PC-9 (cell line): ENCODE measurements at regions not wholly inside any gene's neighbourhood (a gene's known extent, or its start where the extent isn't known, plus 50 kb on each side); places are given as distances from the start of the nearest gene placed in this dataset.

Experiments used
- BruUV-seq: library from RNA; stranded (reverse); fragments of 400-500 nt; replicated peaks from 2 replicates; lab custom pipeline; 2021; lab: Mats Ljungman, UMichigan
- CTCF ChIA-PET: fragments of 300-600 bp; sonication (Branson Sonifier 250); formaldehyde crosslinking; loops from one replicate; lab custom pipeline; 2022; ENCODE audit warnings: antibody characterized with exemption; lab: Charles Lee
- POLR2A ChIA-PET: fragments of 300-600 bp; sonication (Branson Sonifier 250); formaldehyde crosslinking; loops from one replicate; lab custom pipeline; 2022; ENCODE audit warnings: antibody characterized with exemption; ENCODE audit not compliant: unreplicated experiment; lab: Charles Lee
- DNase-seq, 2 experiments: peaks; one replicate each; pipeline versions ENCODE4 v3.0.0 to v3.0.0-alpha.2; 2015 to 2022; ENCODE audit warnings: mixed read lengths in 1 of 2
- H2AFZ ChIP-seq: fragments of 200-600 bp; sonication (generic); 2 replicates; pipeline ENCODE4 v1.8.1; 2017; ENCODE audit warnings: antibody characterized with exemption
- H3F3A ChIP-seq: fragments of 200-600 bp; sonication (generic); 2 replicates; pipeline ENCODE4 v1.8.1; 2017; ENCODE audit warnings: antibody characterized with exemption, mild to moderate bottlenecking, low read depth; ENCODE audit not compliant: insufficient read depth
- H3K27ac ChIP-seq: fragments of 200-600 bp; sonication (generic); 2 replicates; pipeline ENCODE4 v1.6.1; 2016; ENCODE audit warnings: mixed run types
- H3K27me3 ChIP-seq: fragments of 200-600 bp; sonication (generic); 2 replicates; pipeline ENCODE4 v1.6.1; 2016; ENCODE audit warnings: low read depth, mixed run types; ENCODE audit not compliant: insufficient read depth
- H3K36me3 ChIP-seq: fragments of 200-600 bp; sonication (generic); 2 replicates; pipeline ENCODE4 v1.6.1; 2016; ENCODE audit warnings: low read depth, mixed run types
- H3K4me1 ChIP-seq: fragments of 200-600 bp; sonication (generic); replicated peaks from 2 replicates; pipeline ENCODE4 v1.6.1; 2016; ENCODE audit warnings: mixed run types; ENCODE audit not compliant: insufficient read depth
- H3K4me2 ChIP-seq: fragments of 200-600 bp; sonication (generic); 2 replicates; pipeline ENCODE4 v1.6.1; 2017; ENCODE audit warnings: mixed run types
- H3K4me3 ChIP-seq: fragments of 200-600 bp; sonication (generic); 2 replicates; pipeline ENCODE4 v1.6.1; 2016; ENCODE audit warnings: mixed run types
- H3K79me2 ChIP-seq: fragments of 200-600 bp; sonication (generic); 2 replicates; pipeline ENCODE4 v1.6.1; 2017; ENCODE audit warnings: low read depth, mixed run types
- H3K9me2 ChIP-seq: fragments of 200-600 bp; sonication (generic); 2 replicates; pipeline ENCODE4 v1.8.1; 2017; ENCODE audit warnings: mild to moderate bottlenecking; ENCODE audit not compliant: insufficient read depth
- H3K9me3 ChIP-seq: fragments of 200-600 bp; sonication (generic); 2 replicates; pipeline ENCODE4 v1.8.1; 2016; ENCODE audit warnings: low read depth; ENCODE audit not compliant: insufficient read depth
- H4K20me1 ChIP-seq: fragments of 200-600 bp; sonication (generic); 2 replicates; pipeline ENCODE4 v1.8.1; 2017; ENCODE audit not compliant: insufficient read depth
- CTCF ChIP-seq: fragments of 200-600 bp; sonication (generic); conservative IDR thresholded peaks from 2 replicates; pipeline ENCODE4 v1.6.1; 2017; ENCODE audit warnings: mixed run types, antibody characterized with exemption, mild to moderate bottlenecking, moderate library complexity
- EZH2 ChIP-seq: fragments of 200-600 bp; sonication (generic); IDR thresholded peaks from 2 replicates; pipeline ENCODE4 v1.8.0; 2017; ENCODE audit warnings: antibody characterized with exemption, low read depth
- intact Hi-C: fragments of 100-400 bp; cut with micrococcal nuclease; formaldehyde crosslinking; loops from one replicate; pipeline ENCODE4 v1.10.0; 2022; ENCODE audit not compliant: unreplicated experiment

- Histone ChIP-seq H3K9me3 (no peaks in the 10 kb centered on the region), H3K4me3 (no peak overlapping the region), H3K27me3 (no peaks in the 10 kb centered on the region), H3K27ac (no peak overlapping the region), H4K20me1 (no peaks in the 10 kb centered on the region), H3F3A (no peaks in the 10 kb centered on the region), H3K4me2 (no peak overlapping the region), H3K4me1 (no peaks in the 10 kb centered on the region), H3K36me3 (no peaks in the 10 kb centered on the region), H3K79me2 (no peaks in the 10 kb centered on the region), H3K9me2 (no peaks in the 10 kb centered on the region; the same call in 1 of the 2 replicates), H2AFZ (no peak overlapping the region)
- CTCF ChIA-PET, result interaction anchor here (0.6 kb wide), 1 partner anchor 23 kb away, joined by 3 read pairs; no protein-coding TSS in a partner anchor
- no peak for DNase-seq
- intact Hi-C loops, result loop anchor here (5.0 kb wide), 1 partner anchor 83 kb away; no protein-coding TSS in a partner anchor
- no peak for TF ChIP-seq CTCF
- TF ChIP-seq EZH2, result no peak
- POLR2A ChIA-PET, result no interaction called here
- BruUV-seq, result no TSS peak
Observed at GRCh38 chr1:81519987-81520386, 280.7 kb upstream of the ADGRL2 start.

GRCh38 chr1:81517987-81518386 lies 282.7 kb upstream of the ADGRL2 start:
- ChIA-PET CTCF (no interaction called here), POLR2A (no interaction called here)

GRCh38 chr1:81513796-81514354 lies 286.9 kb upstream of the ADGRL2 start:
- CTCF ChIA-PET, result no interaction called here

More at GRCh38 chr1:81517987-81518386, 282.7 kb upstream of the ADGRL2 start:
- H4K20me1 ChIP-seq, result no peaks in the 10 kb centered on the region
- H3K27me3 ChIP-seq, result no peaks in the 10 kb centered on the region
- H2AFZ ChIP-seq, result no peak overlapping the region
- no peaks in the 10 kb centered on the region for H3K79me2 ChIP-seq
- H3K4me2 ChIP-seq, result no peak overlapping the region
- no peak for DNase-seq
- no TSS peak for BruUV-seq
- H3K4me3 ChIP-seq, result no peak overlapping the region
- H3K4me1 ChIP-seq, result no peaks in the 10 kb centered on the region
- TF ChIP-seq CTCF (no peak), EZH2 (no peak)
- H3K36me3 ChIP-seq, result no peaks in the 10 kb centered on the region
- H3K9me3 ChIP-seq, result no peaks in the 10 kb centered on the region
- H3K9me2 ChIP-seq, result no peaks in the 10 kb centered on the region; the same call in 1 of the 2 replicates
- intact Hi-C loops, result loop anchor here (5.0 kb wide), 1 partner anchor 81 kb away; no protein-coding TSS in a partner anchor
- no peaks in the 10 kb centered on the region for H3F3A ChIP-seq
- H3K27ac ChIP-seq, result no peak overlapping the region

More at GRCh38 chr1:81513796-81514354, 286.9 kb upstream of the ADGRL2 start:
- no peaks in the 10 kb centered on the region for H3K79me2 ChIP-seq
- H3K27me3 ChIP-seq, result no peaks in the 10 kb centered on the region
- POLR2A ChIA-PET, result no interaction called here
- no peaks in the 10 kb centered on the region for H3K9me2 ChIP-seq
- no TSS peak for BruUV-seq
- no peak overlapping the region for H3K4me3 ChIP-seq
- no peaks in the 10 kb centered on the region for H3K36me3 ChIP-seq
- no peaks in the 10 kb centered on the region for H3K4me1 ChIP-seq
- H3F3A ChIP-seq, result no peaks in the 10 kb centered on the region
- DNase-seq, result no peak
- H2AFZ ChIP-seq, result peak overlapping the region; percentile 57; the same call in 1 of the 2 replicates
- H3K4me2 ChIP-seq, result no peak overlapping the region
- no peaks in the 10 kb centered on the region for H4K20me1 ChIP-seq
- H3K9me3 ChIP-seq, result no peaks in the 10 kb centered on the region
- no peak overlapping the region for H3K27ac ChIP-seq
- intact Hi-C loops, result no loop called here
- TF ChIP-seq EZH2 (no peak), CTCF (no peak)
